ENCODE measurements at regions not wholly inside any gene's neighbourhood (a gene's known extent, or its start where the extent isn't known, plus 50 kb on each side); places are given as distances from the start of the nearest gene placed in this dataset.

GRCh38 chr4:35447474-35447873 is 796.8 kb downstream of the ARAP2 start:
- no peaks in the 10 kb centered on the region for H3K27me3 ChIP-seq
- intact Hi-C loops (cut with DNase I) = no loop called here
- no peaks in the 10 kb centered on the region for H3K9me3 ChIP-seq
- DNase-seq = no peak
- no peak overlapping the region for H3K4me3 ChIP-seq
- H3K27ac ChIP-seq = no peak overlapping the region
- no peaks in the 10 kb centered on the region for H3K36me3 ChIP-seq
- H3K4me1 ChIP-seq = no peaks in the 10 kb centered on the region
- TF ChIP-seq CTCF (IDR thresholded peaks at IDR 0.05) = no peak
- no peak for ATAC-seq

GRCh38 chr4:35459045-35459444 is 785.3 kb downstream of the ARAP2 start:
- no peak overlapping the region for H3K27ac ChIP-seq
- H3K27me3 ChIP-seq = no peaks in the 10 kb centered on the region
- DNase-seq (no peak), ATAC-seq (no peak)
- H3K36me3 ChIP-seq = no peaks in the 10 kb centered on the region
- peaks cover 6% of the 10 kb centered on the region for H3K9me3 ChIP-seq
- H3K4me3 ChIP-seq = no peak overlapping the region
- intact Hi-C loops (cut with DNase I) = no loop called here
- no peaks in the 10 kb centered on the region for H3K4me1 ChIP-seq
- no peak for TF ChIP-seq CTCF (IDR thresholded peaks at IDR 0.05)

GRCh38 chr4:35461931-35462659 is 782.2 kb downstream of the ARAP2 start:
- intact Hi-C loops (cut with DNase I) = no loop called here
- peaks cover 6% of the 10 kb centered on the region for H3K9me3 ChIP-seq
- no peaks in the 10 kb centered on the region for H3K4me1 ChIP-seq
- no peaks in the 10 kb centered on the region for H3K36me3 ChIP-seq
- no peak overlapping the region for H3K4me3 ChIP-seq
- DNase-seq (peak; percentile 21), ATAC-seq (peak; percentile 26)
- no peak overlapping the region for H3K27ac ChIP-seq
- no peak for TF ChIP-seq CTCF (IDR thresholded peaks at IDR 0.05)
- no peaks in the 10 kb centered on the region for H3K27me3 ChIP-seq

GRCh38 chr4:35463251-35463952 is 780.9 kb downstream of the ARAP2 start:
- intact Hi-C loops (cut with DNase I) = no loop called here
- ATAC-seq (no peak), DNase-seq (peak; percentile 30)
- no peaks in the 10 kb centered on the region for H3K4me1 ChIP-seq
- H3K36me3 ChIP-seq = no peaks in the 10 kb centered on the region
- peaks cover 6% of the 10 kb centered on the region for H3K9me3 ChIP-seq
- no peaks in the 10 kb centered on the region for H3K27me3 ChIP-seq
- H3K27ac ChIP-seq = no peak overlapping the region
- no peak overlapping the region for H3K4me3 ChIP-seq
- TF ChIP-seq CTCF (IDR thresholded peaks at IDR 0.05) = no peak

- Histone ChIP-seq H3K27ac (no peak overlapping the region), H3K9me3 (no peaks in the 10 kb centered on the region), H3K4me3 (no peak overlapping the region), H3K27me3 (no peaks in the 10 kb centered on the region), H3K36me3 (no peaks in the 10 kb centered on the region), H3K4me1 (no peaks in the 10 kb centered on the region)
- no peak for ATAC-seq
- no peak for TF ChIP-seq CTCF (IDR thresholded peaks at IDR 0.05)
- no peak for DNase-seq
- intact Hi-C loops (cut with DNase I) = no loop called here
Measured at GRCh38 chr4:35464964-35465528, 779.3 kb downstream of the ARAP2 start.
